Muscle of leg (tissue), 3 donors: ENCODE measurements at regions not wholly inside any gene's neighbourhood (a gene's known extent, or its start where the extent isn't known, plus 50 kb on each side); places are given as distances from the start of the nearest gene placed in this dataset.

Experiments
- DNase-seq: peaks from one replicate; pipeline ENCODE4 v3.0.0; 2013
- H3K27ac ChIP-seq: one replicate; pipeline ENCODE4 v1.5.1; 2013; ENCODE audit warnings: mild to moderate bottlenecking, low read length, control low read depth
- H3K27me3 ChIP-seq: one replicate; pipeline ENCODE4 v1.6.1; 2013; ENCODE audit warnings: low read length; ENCODE audit not compliant: control insufficient read depth, insufficient read depth
- H3K36me3 ChIP-seq: one replicate; pipeline ENCODE4 v1.6.1; 2013; ENCODE audit warnings: low read length; ENCODE audit not compliant: control insufficient read depth, insufficient read depth
- H3K4me1 ChIP-seq: one replicate; pipeline ENCODE4 v1.6.1; 2013; ENCODE audit warnings: low read length; ENCODE audit not compliant: control insufficient read depth, insufficient read depth
- H3K4me3 ChIP-seq: one replicate; pipeline ENCODE4 v1.5.1; 2013; ENCODE audit warnings: low read length, control low read depth
- H3K9me3 ChIP-seq: replicated peaks from 2 replicates; pipeline ENCODE4 v1.6.1; 2013; ENCODE audit warnings: low read depth, low read length; ENCODE audit not compliant: control insufficient read depth
- WGBS: methylation state at CpG from one replicate; pipeline ENCODE4 v1.1.5; 2013; ENCODE audit warnings: missing lambda C conversion rate; ENCODE audit not compliant: insufficient coverage; 5-methylcytosine and 5-hydroxymethylcytosine counted together

DNA sequence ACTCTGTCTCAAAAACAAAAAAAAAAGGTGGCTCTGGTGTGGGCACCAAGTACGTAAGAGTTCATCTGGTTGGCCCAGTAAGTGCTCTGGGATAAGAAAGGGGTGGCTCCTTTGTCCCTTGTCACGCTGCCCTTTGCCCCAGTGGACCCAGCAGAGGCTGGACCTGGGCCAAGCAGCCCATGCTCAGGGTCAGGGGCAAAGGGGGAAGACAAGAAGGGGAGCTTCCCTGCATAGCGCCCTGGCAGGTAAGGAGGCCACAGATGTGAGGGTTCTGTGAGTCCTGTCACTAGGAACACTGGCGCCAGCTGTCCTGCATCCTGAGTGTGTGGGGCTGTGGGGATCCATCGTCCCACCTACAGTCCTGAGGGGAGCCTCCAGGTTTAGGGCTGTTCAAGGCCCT lies 65.3 kb downstream of the GADD45G start:
- 93% methylated on average over 4 of the region's 5 CpGs for WGBS
- no peak for DNase-seq

DNA sequence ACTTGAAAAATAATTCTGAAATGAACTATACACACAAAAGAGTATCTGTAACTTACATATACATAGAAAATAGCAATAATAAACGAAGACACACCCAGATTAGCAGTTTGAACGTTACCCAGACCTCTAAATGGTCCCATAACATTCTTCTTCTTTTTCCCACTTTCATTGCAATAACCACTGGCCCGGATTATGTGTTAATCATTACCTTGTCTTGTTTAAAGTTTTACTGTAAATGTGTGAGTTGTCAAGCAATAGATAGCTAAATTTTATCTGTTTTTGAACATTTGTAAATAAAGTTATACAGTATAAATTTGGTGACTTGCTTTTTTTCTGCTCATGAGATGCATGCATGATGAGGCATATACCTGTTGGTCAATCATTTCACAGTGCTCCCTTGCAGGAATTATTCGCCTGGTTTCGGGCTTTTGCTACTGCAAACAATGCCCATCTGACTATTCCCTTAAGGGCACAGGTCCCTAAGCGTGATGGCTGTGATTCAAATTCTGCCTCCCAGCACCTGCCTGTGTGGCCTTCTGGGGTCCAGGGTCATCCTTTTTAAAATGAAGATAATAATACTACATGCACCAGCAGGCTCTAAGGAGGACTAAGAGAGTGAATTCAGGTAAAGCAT lies 66.1 kb downstream of the GADD45G start:
- Histone ChIP-seq H3K4me3 (no peak overlapping the region), H3K9me3 (no peaks in the 10 kb centered on the region), H3K36me3 (no peaks in the 10 kb centered on the region), H3K27me3 (peaks cover 16% of the 10 kb centered on the region), H3K4me1 (peaks cover 26% of the 10 kb centered on the region), H3K27ac (no peak overlapping the region)
- 97% methylated on average over 3 of the region's 6 CpGs for WGBS
- no peak for DNase-seq

More for the DNA sequence above, 65.3 kb downstream of the GADD45G start:
- no peaks in the 10 kb centered on the region for H3K9me3 ChIP-seq
- H3K27ac ChIP-seq, result no peak overlapping the region
- no peaks in the 10 kb centered on the region for H3K36me3 ChIP-seq
- H3K27me3 ChIP-seq, result peaks cover 16% of the 10 kb centered on the region
- H3K4me1 ChIP-seq, result peaks cover 18% of the 10 kb centered on the region
- H3K4me3 ChIP-seq, result no peak overlapping the region

GRCh38 chr9:89674667-89675057 lies 69.8 kb downstream of the GADD45G start:
- no peak overlapping the region for H3K4me3 ChIP-seq
- peaks cover 9% of the 10 kb centered on the region for H3K27me3 ChIP-seq
- no peak for DNase-seq
- no peak overlapping the region for H3K27ac ChIP-seq
- no peaks in the 10 kb centered on the region for H3K36me3 ChIP-seq
- 66% methylated on average over 4 of the region's 4 CpGs for WGBS
- peaks cover 49% of the 10 kb centered on the region for H3K4me1 ChIP-seq
- no peaks in the 10 kb centered on the region for H3K9me3 ChIP-seq

DNA sequence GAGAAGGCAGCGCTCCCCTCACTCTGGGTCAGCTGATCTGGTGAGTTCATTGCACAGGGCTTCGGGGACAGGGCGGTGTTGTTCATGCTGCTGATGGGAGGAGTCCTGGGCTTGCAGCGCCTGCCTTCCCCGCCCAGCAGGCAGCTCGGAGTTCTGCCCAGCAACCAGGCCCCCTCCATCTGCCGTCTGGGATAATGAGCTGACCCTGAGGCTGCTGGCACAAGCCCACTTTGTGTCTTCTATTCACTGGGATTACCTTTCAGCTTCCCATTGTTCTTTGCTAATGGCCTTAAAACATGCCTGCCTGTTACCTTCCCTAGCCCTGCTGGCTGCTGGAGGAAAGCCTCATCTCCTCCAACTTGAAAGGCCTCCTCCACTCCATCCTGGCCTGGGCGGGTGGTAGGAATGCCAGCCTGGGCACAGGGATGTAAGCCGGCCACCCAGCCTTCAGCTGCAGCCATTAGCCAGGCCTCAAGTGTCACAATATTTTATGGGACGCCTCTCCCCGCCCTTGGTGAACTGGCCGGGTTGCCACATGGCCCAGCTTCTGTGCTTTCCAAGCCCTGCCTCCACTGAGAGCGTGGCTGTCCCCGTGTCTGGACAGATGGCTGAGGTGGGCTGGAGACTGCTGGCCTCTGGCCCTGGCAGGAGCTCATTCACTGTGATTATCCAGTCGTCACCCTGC lies 70.4 kb downstream of the GADD45G start:
- no peaks in the 10 kb centered on the region for H3K36me3 ChIP-seq
- peak; percentile 87 for DNase-seq
- WGBS, result 29% methylated on average over 11 of the region's 15 CpGs
- no peak overlapping the region for H3K4me3 ChIP-seq
- H3K4me1 ChIP-seq, result peaks cover 54% of the 10 kb centered on the region
- no peak overlapping the region for H3K27ac ChIP-seq
- peaks cover 10% of the 10 kb centered on the region for H3K27me3 ChIP-seq
- no peaks in the 10 kb centered on the region for H3K9me3 ChIP-seq

- Histone ChIP-seq H3K9me3 (no peaks in the 10 kb centered on the region), H3K4me3 (no peak overlapping the region), H3K27ac (no peak overlapping the region), H3K27me3 (peaks cover 12% of the 10 kb centered on the region), H3K4me1 (peaks cover 56% of the 10 kb centered on the region), H3K36me3 (no peaks in the 10 kb centered on the region)
- DNase-seq, result peak; percentile 73
- WGBS, result 53% methylated on average over 22 of the region's 22 CpGs
These were observed 71.5 kb downstream of the GADD45G start for GRCh38 chr9:89676281-89676680.

DNA sequence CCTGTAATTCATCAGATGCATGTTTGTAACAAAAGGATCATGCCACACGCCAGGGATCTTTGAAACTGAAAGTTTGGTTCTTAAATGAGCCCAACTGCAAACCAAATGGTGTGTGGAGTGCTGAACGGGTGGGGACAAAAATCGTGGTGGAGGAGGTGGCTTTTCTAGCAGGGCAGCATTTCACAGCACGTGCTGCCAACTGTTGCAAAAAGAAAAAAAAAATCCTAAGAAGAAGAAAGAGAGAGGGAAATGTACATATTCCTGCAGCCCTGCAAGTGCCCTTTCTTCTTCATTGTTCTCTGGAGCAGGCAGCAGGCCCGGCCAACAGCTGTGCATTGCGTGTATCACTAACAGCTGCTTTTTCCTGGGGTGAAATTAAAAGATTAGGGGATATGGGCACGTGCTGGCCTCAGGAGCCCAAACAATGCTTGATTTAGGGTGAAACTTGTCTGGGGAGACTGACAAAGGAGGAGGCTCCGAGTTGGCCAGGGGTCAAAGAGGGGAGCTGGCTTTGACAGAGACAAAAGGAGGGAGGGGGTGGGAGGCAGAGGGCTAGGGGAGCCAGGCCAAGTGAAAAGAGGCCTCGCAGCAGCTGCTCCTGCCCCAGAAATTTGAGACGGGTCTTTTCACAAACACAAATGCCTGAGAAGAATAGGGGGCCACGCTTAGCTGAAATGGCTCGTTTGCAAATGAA lies 73.0 kb downstream of the GADD45G start:
- no peak overlapping the region for H3K4me3 ChIP-seq
- no peaks in the 10 kb centered on the region for H3K9me3 ChIP-seq
- peaks cover 7% of the 10 kb centered on the region for H3K27me3 ChIP-seq
- 12% methylated on average over 10 of the region's 12 CpGs for WGBS
- H3K36me3 ChIP-seq, result no peaks in the 10 kb centered on the region
- H3K27ac ChIP-seq, result peak overlapping the region; percentile 71
- peaks cover 56% of the 10 kb centered on the region for H3K4me1 ChIP-seq
- DNase-seq, result peak; percentile 94

- peak; percentile 37 for DNase-seq
- WGBS, result 27% methylated on average over 5 of the region's 10 CpGs
- Histone ChIP-seq H3K4me1 (peaks cover 56% of the 10 kb centered on the region), H3K4me3 (no peak overlapping the region), H3K9me3 (no peaks in the 10 kb centered on the region), H3K27me3 (peaks cover 8% of the 10 kb centered on the region), H3K36me3 (no peaks in the 10 kb centered on the region), H3K27ac (peak overlapping the region; percentile 71)
These were observed 73.7 kb downstream of the GADD45G start for GRCh38 chr9:89678396-89679015.

DNA sequence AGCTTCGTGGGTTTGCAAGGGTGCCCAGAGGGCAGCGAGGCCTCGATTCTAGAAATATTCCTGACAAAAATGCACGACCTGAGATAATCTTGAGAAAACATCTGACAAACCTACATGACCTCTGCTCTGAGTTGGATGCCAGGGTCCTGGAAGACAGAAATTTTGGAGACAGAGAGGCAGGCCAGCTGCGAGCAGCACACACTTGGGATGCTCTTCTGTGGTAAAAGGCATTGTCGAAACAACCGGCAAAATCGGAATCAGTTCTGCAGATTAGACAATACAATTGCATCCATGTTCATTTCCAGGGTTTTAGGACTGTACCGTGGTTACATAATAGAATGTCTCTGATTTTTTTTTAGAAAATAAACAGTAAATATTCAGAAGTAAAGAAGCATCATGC lies 74.2 kb downstream of the GADD45G start:
- peaks cover 13% of the 10 kb centered on the region for H3K27me3 ChIP-seq
- no peaks in the 10 kb centered on the region for H3K36me3 ChIP-seq
- peaks cover 56% of the 10 kb centered on the region for H3K4me1 ChIP-seq
- no peaks in the 10 kb centered on the region for H3K9me3 ChIP-seq
- WGBS, result 75% methylated on average over 1 of the region's 9 CpGs
- peak; percentile 60 for DNase-seq
- no peak overlapping the region for H3K4me3 ChIP-seq
- H3K27ac ChIP-seq, result no peak overlapping the region

- peaks cover 55% of the 10 kb centered on the region for H3K4me1 ChIP-seq
- no peak for DNase-seq
- peaks cover 16% of the 10 kb centered on the region for H3K27me3 ChIP-seq
- WGBS, result 51% methylated on average over 3 of the region's 3 CpGs
- no peak overlapping the region for H3K4me3 ChIP-seq
- H3K27ac ChIP-seq, result no peak overlapping the region
- H3K9me3 ChIP-seq, result no peaks in the 10 kb centered on the region
- H3K36me3 ChIP-seq, result no peaks in the 10 kb centered on the region
These were observed 74.8 kb downstream of the GADD45G start for GRCh38 chr9:89679581-89679980.
